IMR-90 (cell line): ENCODE measurements at regions not wholly inside any gene's neighbourhood (a gene's known extent, or its start where the extent isn't known, plus 50 kb on each side); places are given as distances from the start of the nearest gene placed in this dataset.
"Not testable (repeated sequence)": the region's sequence is repeated elsewhere in the genome, so short reads cannot be mapped to it uniquely, and the experiment has no call there.

Experiments used
- ATAC-seq: fragments of 200-7000 bp; cut with Tn5 transposase; 2 replicates; pipeline ENCODE4 v1.9.1; 2020; ENCODE audit warnings: low read depth, mild to moderate bottlenecking, moderate library complexity
- BruUV-seq: library from RNA; stranded (reverse); fragments of 400-500 nt; replicated peaks from 2 replicates; lab custom pipeline; 2021; lab: Mats Ljungman, UMichigan
- CTCF ChIA-PET: fragments of 300-600 bp; formaldehyde crosslinking; extraction: SDS; loops from one replicate; lab custom pipeline; 2021; ENCODE audit warnings: antibody characterized with exemption; lab: Yijun Ruan, JAX
- POLR2A ChIA-PET: fragments of 300-600 bp; sonication (Branson Sonifier 250); formaldehyde crosslinking; loops from one replicate; lab custom pipeline; 2022; ENCODE audit warnings: antibody characterized with exemption; ENCODE audit not compliant: unreplicated experiment; lab: Charles Lee
- DNase-seq: peaks from one replicate; pipeline ENCODE4 v3.0.0; 2013
- H2AFZ ChIP-seq: replicated peaks from 2 replicates; pipeline ENCODE3; 2013; ENCODE audit warnings: low read length, mild to moderate bottlenecking; ENCODE audit not compliant: poor library complexity
- H2AK5ac ChIP-seq: 2 replicates; pipeline ENCODE4 v1.6.1; 2013; ENCODE audit warnings: low read depth, low read length, inconsistent platforms
- H2AK9ac ChIP-seq: replicated peaks from 2 replicates; pipeline ENCODE3; 2013; ENCODE audit warnings: mild to moderate bottlenecking, low read depth, low read length, moderate library complexity; ENCODE audit not compliant: poor library complexity
- H2BK120ac ChIP-seq: 2 replicates; pipeline ENCODE4 v1.6.1; 2013; ENCODE audit warnings: low read depth, low read length, inconsistent platforms
- H2BK15ac ChIP-seq: 3 replicates; pipeline ENCODE4 v1.6.1; 2013; ENCODE audit warnings: low read depth, low read length, inconsistent platforms
- H2BK20ac ChIP-seq: 2 replicates; pipeline ENCODE4 v1.6.1; 2013; ENCODE audit warnings: low read depth, mild to moderate bottlenecking, inconsistent platforms, low read length, moderate library complexity
- H2BK5ac ChIP-seq: 2 replicates; pipeline ENCODE4 v1.6.1; 2013; ENCODE audit warnings: mild to moderate bottlenecking, low read depth, low read length, inconsistent platforms; ENCODE audit not compliant: poor library complexity, severe bottlenecking
- H3K14ac ChIP-seq: replicated peaks from 2 replicates; pipeline ENCODE4 v1.6.1; 2013; ENCODE audit warnings: low read depth, low read length, inconsistent platforms
- H3K18ac ChIP-seq: 2 replicates; pipeline ENCODE4 v1.6.1; 2013; ENCODE audit warnings: low read depth, low read length, control low read depth
- H3K23ac ChIP-seq: 2 replicates; pipeline ENCODE4 v1.6.1; 2013; ENCODE audit warnings: low read depth, low read length, inconsistent platforms
- H3K27ac ChIP-seq: 2 replicates; pipeline ENCODE4 v1.5.1; 2013; ENCODE audit warnings: mild to moderate bottlenecking, control low read depth, low read length; ENCODE audit not compliant: insufficient read depth
- H3K27me3 ChIP-seq: 2 replicates; pipeline ENCODE4 v1.6.1; 2013; ENCODE audit warnings: low read length; ENCODE audit not compliant: control insufficient read depth, insufficient read depth
- H3K36me3 ChIP-seq: 2 replicates; pipeline ENCODE4 v1.6.1; 2013; ENCODE audit warnings: low read length, mixed read lengths; ENCODE audit not compliant: control insufficient read depth, insufficient read depth
- H3K4ac ChIP-seq: 2 replicates; pipeline ENCODE4 v1.6.1; 2013; ENCODE audit warnings: low read depth, low read length, inconsistent platforms
- H3K4me1 ChIP-seq: 2 replicates; pipeline ENCODE4 v1.6.1; 2013; ENCODE audit warnings: low read length, mixed read lengths; ENCODE audit not compliant: control insufficient read depth, insufficient read depth
- H3K4me2 ChIP-seq: 2 replicates; pipeline ENCODE4 v1.6.1; 2013; ENCODE audit warnings: low read depth, mild to moderate bottlenecking, control low read depth, low read length, moderate library complexity
- H3K4me3 ChIP-seq: 2 replicates; pipeline ENCODE4 v1.5.1; 2013; ENCODE audit warnings: low read depth, mild to moderate bottlenecking, control low read depth, low read length, moderate library complexity; ENCODE audit not compliant: insufficient read depth
- H3K56ac ChIP-seq: 2 replicates; pipeline ENCODE4 v1.6.1; 2013; ENCODE audit warnings: low read length, inconsistent platforms; ENCODE audit not compliant: insufficient read depth; ENCODE audit errors: extremely low read depth
- H3K79me1 ChIP-seq, 2 experiments: 2 replicates each; pipeline ENCODE4 v1.6.1; 2013; ENCODE audit warnings: low read length in 2 of 2, inconsistent platforms in 1 of 2, low read depth in 1 of 2
- H3K9ac ChIP-seq: 2 replicates; pipeline ENCODE4 v1.6.1; 2013; ENCODE audit warnings: low read depth, low read length, control low read depth
- H3K9me1 ChIP-seq: 2 replicates; pipeline ENCODE4 v1.6.1; 2013; ENCODE audit warnings: low read length, inconsistent platforms; ENCODE audit not compliant: insufficient read depth
- H3K9me3 ChIP-seq: 2 replicates; pipeline ENCODE4 v1.6.1; 2013; ENCODE audit warnings: low read length; ENCODE audit not compliant: control insufficient read depth, insufficient read depth
- H4K20me1 ChIP-seq: 2 replicates; pipeline ENCODE4 v1.6.1; 2013; ENCODE audit warnings: low read length, inconsistent platforms; ENCODE audit not compliant: insufficient read depth
- H4K5ac ChIP-seq: 2 replicates; pipeline ENCODE4 v1.6.1; 2013; ENCODE audit warnings: mild to moderate bottlenecking, low read depth, low read length, control low read depth
- H4K8ac ChIP-seq, 2 experiments: 2 replicates each; pipeline ENCODE4 v1.6.1; 2013; ENCODE audit warnings: low read depth in 2 of 2, low read length in 2 of 2, control low read depth in 1 of 2, inconsistent platforms in 1 of 2
- H4K91ac ChIP-seq: 2 replicates; pipeline ENCODE4 v1.6.1; 2013; ENCODE audit warnings: low read depth, low read length, inconsistent platforms; ENCODE audit not compliant: insufficient read depth
- WGBS, 2 experiments: methylation state at CpG; one replicate each; pipeline versions ENCODE4 v1.1.5 to v1.1.7; 2013; ENCODE audit warnings: missing lambda C conversion rate in 2 of 2; ENCODE audit not compliant: insufficient read length in 1 of 2; ENCODE audit errors: extremely low coverage in 2 of 2; 5-methylcytosine and 5-hydroxymethylcytosine counted together
- dilution Hi-C: fragments of 300-500 bp; cut with HindIII; formaldehyde crosslinking; loops from one replicate; pipeline ENCODE4 v1.14.3; 2018; ENCODE audit warnings: low sequenced_read_pairs; ENCODE audit not compliant: unreplicated experiment
- in situ Hi-C: fragments of 300-500 bp; cut with MboI; formaldehyde crosslinking; loops from 3 replicates; pipeline ENCODE4 v1.14.3; 2019; ENCODE audit warnings: low sequenced_read_pairs, inconsistent platforms, mixed read lengths
- intact Hi-C: fragments of 100-400 bp; cut with micrococcal nuclease; formaldehyde crosslinking; loops from 2 replicates; pipeline ENCODE4 v1.10.0; 2022

GRCh38 chr21:38640355-38640742 lies 142.1 kb upstream of the ERG start:
- dilution Hi-C loops, H2BK120ac ChIP-seq, H3K56ac ChIP-seq, H4K20me1 ChIP-seq, intact Hi-C loops, H3K9ac ChIP-seq, ATAC-seq, in situ Hi-C loops, H3K4me2 ChIP-seq, H3K4me3 ChIP-seq, H3K4ac ChIP-seq, H3K23ac ChIP-seq, DNase-seq, BruUV-seq, H2BK20ac ChIP-seq, H3K9me1 ChIP-seq, H2AK5ac ChIP-seq, H4K5ac ChIP-seq, CTCF ChIA-PET, H2AFZ ChIP-seq, H4K91ac ChIP-seq, H3K14ac ChIP-seq, H2AK9ac ChIP-seq, H3K79me1 ChIP-seq, POLR2A ChIA-PET, H2BK15ac ChIP-seq, H3K36me3 ChIP-seq, H2BK5ac ChIP-seq, H4K8ac ChIP-seq, H3K4me1 ChIP-seq, H3K18ac ChIP-seq, H3K27ac ChIP-seq: not testable (repeated sequence)
- WGBS, 2 experiments = no CpG with 5 or more reads among the region's 5 CpGs
- Histone ChIP-seq H3K27me3 (peaks cover 52% of the 10 kb centered on the region), H3K9me3 (peaks cover 14% of the 10 kb centered on the region)
